HG03280 (cell line): ENCODE measurements at regions not wholly inside any gene's neighbourhood (a gene's known extent, or its start where the extent isn't known, plus 50 kb on each side); places are given as distances from the start of the nearest gene placed in this dataset.
"Not testable (repeated sequence)": the region's sequence is repeated elsewhere in the genome, so short reads cannot be mapped to it uniquely, and the experiment has no call there.

ENCODE experiments used
- ATAC-seq: cut with Tn5 transposase; IDR thresholded peaks from one replicate; pipeline ENCODE4 v1.9.1; 2021; ENCODE audit warnings: mild to moderate bottlenecking, moderate library complexity; ENCODE audit not compliant: unreplicated experiment

GRCh38 chr3:87895983-87896382, 162.8 kb downstream of the CGGBP1 start:
- ATAC-seq, result no peak

GRCh38 chr3:87873136-87873535, 185.7 kb downstream of the CGGBP1 start:
- ATAC-seq, result no peak

- no peak for ATAC-seq
Measured at GRCh38 chr3:87867001-87867400, 191.8 kb downstream of the CGGBP1 start.

GRCh38 chr3:87856126-87856525, 202.7 kb downstream of the CGGBP1 start:
- no peak for ATAC-seq

GRCh38 chr3:87855616-87856015, 203.2 kb downstream of the CGGBP1 start:
- no peak for ATAC-seq

GRCh38 chr3:87855211-87855610, 203.6 kb downstream of the CGGBP1 start:
- no peak for ATAC-seq

- ATAC-seq, result no peak
Measured at GRCh38 chr3:87848003-87848402, 210.8 kb downstream of the CGGBP1 start.

- ATAC-seq, result no peak
Measured at GRCh38 chr3:87837076-87837475, 221.7 kb downstream of the CGGBP1 start.

GRCh38 chr3:87836026-87836425, 222.8 kb downstream of the CGGBP1 start:
- ATAC-seq, result no peak

- ATAC-seq, result no peak
Measured at GRCh38 chr3:87835236-87835635, 223.6 kb downstream of the CGGBP1 start.

GRCh38 chr3:87834327-87834726, 224.5 kb downstream of the CGGBP1 start:
- ATAC-seq, result no peak

- no peak for ATAC-seq
Measured at GRCh38 chr3:87833039-87833377, 225.8 kb downstream of the CGGBP1 start.

- no peak for ATAC-seq
Measured at GRCh38 chr3:87828046-87828445, 230.8 kb downstream of the CGGBP1 start.

GRCh38 chr3:87822563-87822962, 236.2 kb downstream of the CGGBP1 start:
- ATAC-seq, result no peak

- ATAC-seq, result not testable (repeated sequence)
Measured at GRCh38 chr3:87813503-87813902, 245.3 kb downstream of the CGGBP1 start.

- ATAC-seq, result no peak
Measured at GRCh38 chr3:87811953-87812352, 246.9 kb downstream of the CGGBP1 start.

- no peak for ATAC-seq
Measured at GRCh38 chr3:87810452-87811016, 248.3 kb downstream of the CGGBP1 start.

GRCh38 chr3:87805670-87806069, 253.1 kb downstream of the CGGBP1 start:
- no peak for ATAC-seq

GRCh38 chr3:87801409-87801808, 257.4 kb downstream of the CGGBP1 start:
- ATAC-seq, result no peak

- no peak for ATAC-seq
Measured at GRCh38 chr3:87800516-87800915, 258.3 kb downstream of the CGGBP1 start.

GRCh38 chr3:87798567-87798947, 260.2 kb downstream of the CGGBP1 start:
- ATAC-seq, result no peak

GRCh38 chr3:87797872-87798566, 260.8 kb downstream of the CGGBP1 start:
- ATAC-seq, result no peak

- no peak for ATAC-seq
Measured at GRCh38 chr3:87796843-87797185, 262.0 kb downstream of the CGGBP1 start.
